NCI-H748 (cell line): ENCODE measurements at regions not wholly inside any gene's neighbourhood (a gene's known extent, or its start where the extent isn't known, plus 50 kb on each side); places are given as distances from the start of the nearest gene placed in this dataset.
"Not testable (repeated sequence)": the region's sequence is repeated elsewhere in the genome, so short reads cannot be mapped to it uniquely, and the experiment has no call there.

Experiments
- DNase-seq: peaks from one replicate; lab custom pipeline; 2025; ENCODE audit not compliant: unreplicated experiment; lab: John Stamatoyannopoulos, UW

DNA sequence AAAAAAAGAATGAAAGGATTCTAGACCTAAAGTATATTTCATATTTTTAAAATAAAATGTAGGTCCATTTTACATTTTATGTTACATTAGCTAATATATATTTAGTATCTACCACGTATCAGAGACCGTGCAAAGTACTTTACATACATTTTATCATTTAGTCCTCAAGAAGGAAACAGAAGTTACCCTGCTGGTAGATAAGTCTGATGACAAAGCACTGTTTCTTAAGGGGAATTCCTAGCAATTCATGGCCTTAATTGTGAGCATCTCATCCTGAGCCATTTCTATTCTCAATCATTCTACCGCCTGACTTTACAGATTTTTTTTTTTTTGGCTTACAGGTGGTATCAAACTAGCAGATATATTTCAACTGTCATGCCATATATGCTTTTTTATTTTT lies 367.7 kb downstream of the PRELID2 start:
- DNase-seq = no peak

- no peak for DNase-seq
Observed at GRCh38 chr5:145466533-145466932, 368.6 kb downstream of the PRELID2 start.

GRCh38 chr5:145465474-145466263 lies 369.5 kb downstream of the PRELID2 start:
- no peak for DNase-seq

GRCh38 chr5:145464171-145464570 lies 371.0 kb downstream of the PRELID2 start:
- no peak for DNase-seq

DNA sequence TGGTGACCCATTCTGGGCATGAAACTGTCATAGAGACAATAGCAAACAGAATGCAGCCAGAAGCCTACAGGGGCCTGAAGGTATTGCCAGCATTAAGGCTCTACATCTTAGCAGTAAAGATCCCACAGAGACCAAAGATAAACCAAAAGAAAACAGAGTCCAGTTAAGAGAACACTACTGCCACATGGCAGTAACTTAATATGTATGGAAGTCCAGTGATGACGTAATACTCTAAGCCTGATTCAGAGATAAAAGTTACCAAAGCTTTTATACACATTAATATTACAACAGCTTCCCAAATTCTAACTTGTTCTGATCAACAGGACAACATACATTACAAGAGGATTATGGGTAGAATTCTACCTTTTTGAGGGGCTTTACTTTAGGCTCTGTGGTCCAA lies 371.5 kb downstream of the PRELID2 start:
- no peak for DNase-seq

- no peak for DNase-seq
Observed at GRCh38 chr5:145462525-145462924, 372.6 kb downstream of the PRELID2 start.

DNA sequence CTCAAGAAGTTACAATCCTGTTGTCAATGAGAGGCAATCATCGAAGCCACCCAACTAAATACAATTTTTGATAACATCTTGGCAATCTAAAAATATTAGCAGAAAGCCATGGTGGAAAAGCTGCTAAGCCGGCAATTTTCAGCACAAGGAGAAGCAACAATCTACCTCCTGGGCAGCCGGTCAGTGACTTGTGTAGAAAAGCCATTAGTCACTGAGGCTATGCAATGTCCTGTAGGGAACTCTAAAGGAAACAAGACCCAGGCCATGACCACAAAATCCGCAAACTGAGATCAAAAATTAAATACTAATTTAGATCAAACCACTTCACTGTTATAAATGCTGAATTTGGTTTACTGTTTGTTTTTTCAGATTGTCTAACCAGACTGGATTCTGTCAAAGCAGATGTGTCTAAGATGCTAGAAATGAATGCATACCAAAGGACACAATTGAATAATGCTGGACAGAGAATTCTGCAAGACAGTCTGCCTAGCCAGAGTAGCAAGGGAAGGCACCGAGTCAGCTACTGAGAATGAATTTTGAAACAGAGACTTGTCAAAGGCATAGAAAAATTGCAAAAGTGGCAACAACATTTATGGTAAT lies 384.8 kb downstream of the PRELID2 start:
- no peak for DNase-seq

- no peak for DNase-seq
Observed at GRCh38 chr5:145449794-145450193, 385.3 kb downstream of the PRELID2 start.

DNA sequence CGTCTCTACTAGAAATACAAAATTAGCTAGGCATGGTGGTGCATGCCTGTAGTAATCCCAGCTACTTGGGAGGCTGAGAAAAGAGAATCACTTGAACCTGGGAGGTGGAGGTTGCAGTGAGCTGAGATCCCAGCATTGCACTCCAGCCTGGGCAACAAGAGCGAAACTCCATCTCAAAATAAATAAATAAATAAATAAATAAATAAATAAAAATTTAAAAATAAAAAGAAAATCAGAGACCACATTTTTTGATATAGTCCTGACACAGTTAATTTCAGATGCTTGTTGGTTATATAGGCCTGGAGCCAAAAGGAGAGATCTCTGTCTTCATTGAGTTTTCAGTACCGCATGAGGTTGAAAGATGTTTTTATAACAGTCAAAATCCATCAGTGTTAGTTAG lies 388.3 kb downstream of the PRELID2 start:
- DNase-seq = not testable (repeated sequence)

- DNase-seq = no peak
Observed at GRCh38 chr5:145446412-145446811, 388.7 kb downstream of the PRELID2 start.

- no peak for DNase-seq
Observed at GRCh38 chr5:145445027-145445426, 390.1 kb downstream of the PRELID2 start.

DNA sequence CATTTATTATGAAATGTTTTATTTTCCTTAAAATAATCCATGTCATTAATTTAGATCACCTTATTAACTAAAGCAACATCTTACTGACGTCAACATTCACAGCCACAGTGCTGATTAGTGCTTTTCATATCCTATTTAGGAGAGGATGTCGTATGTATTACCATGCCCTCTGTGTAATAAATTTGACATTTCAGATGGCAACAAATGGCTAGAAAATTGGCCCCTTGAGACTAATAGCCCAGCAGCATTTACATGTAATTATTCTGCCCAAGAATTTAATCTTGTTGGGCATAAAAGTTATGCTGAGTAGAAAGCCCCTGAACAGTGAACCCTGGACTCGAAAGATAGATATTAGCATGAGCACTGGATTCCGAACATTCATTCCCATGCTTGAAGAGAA lies 391.2 kb downstream of the PRELID2 start:
- DNase-seq = no peak

DNA sequence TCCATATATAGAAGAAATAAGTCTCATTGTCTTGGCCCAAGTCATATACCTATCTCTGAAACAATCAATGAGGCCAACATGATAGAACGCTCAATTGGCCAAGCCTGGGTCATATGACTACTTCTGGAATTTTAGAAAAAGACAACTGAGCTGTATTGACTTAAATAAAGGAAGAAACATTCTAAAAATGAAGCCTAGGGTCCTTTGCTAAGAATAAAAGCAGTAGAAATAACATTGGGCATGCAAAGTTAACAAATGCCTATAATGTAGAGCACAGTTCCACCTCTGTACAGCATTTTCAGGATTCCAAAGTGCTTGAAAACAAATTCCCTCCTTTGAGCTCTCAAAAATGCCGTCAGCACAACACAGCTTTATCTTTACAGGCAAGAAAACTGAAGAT lies 391.8 kb downstream of the PRELID2 start:
- DNase-seq = no peak

DNA sequence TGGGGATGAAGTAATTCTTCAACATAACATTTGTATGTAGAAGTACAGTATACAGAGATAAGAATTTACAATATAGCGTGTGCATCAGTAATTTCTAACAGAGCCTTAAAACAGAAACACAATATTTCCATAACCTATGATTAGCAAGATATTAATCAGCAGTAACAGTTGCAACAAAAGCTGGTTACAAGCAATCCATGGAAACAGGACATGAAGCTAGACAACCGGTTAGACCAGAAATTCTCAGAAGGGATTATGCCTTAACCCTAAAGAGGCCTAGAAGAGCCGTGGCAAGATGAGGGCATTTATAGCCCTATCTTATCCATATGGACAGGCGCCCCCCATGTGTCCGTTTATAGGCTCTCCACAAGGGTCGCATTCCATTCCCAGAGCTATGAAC lies 392.5 kb downstream of the PRELID2 start:
- not testable (repeated sequence) for DNase-seq

DNA sequence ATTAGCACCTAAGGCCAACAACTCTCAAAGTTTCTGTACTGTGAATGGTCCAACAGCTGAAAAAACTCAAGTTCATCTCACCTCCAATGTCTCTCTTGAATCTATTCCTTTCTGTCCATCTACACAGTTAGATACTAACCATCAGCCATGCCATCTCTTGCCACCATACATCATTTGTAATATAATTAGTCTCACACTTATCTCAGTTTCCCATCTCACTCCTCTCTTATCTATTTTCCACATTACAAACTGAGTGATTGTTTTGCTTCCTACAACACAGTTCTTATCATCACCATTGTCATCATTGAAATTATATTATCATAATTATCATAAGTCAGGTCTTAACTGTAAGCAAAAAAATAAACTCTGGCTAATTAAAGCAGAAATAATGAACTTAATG lies 393.9 kb downstream of the PRELID2 start:
- DNase-seq = no peak

DNA sequence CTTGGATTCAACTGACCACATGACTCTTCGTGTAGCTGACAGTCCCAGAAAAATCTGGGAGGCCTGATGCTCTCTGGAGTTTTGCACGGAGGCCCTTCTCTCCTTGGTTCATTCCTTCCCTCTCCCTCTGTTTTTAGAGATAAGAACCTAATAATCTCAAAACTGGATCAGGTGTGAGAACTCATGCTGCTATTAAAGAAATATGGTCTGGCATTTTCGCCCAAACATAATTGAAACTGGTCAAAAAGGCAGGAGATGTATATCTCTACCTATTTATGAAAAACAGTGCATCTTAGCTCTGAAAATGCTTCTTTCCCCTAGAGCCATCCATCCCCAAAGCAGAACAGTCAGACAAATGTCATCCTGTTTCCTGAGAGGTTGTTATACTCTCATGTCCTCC lies 397.5 kb downstream of the PRELID2 start:
- no peak for DNase-seq

DNA sequence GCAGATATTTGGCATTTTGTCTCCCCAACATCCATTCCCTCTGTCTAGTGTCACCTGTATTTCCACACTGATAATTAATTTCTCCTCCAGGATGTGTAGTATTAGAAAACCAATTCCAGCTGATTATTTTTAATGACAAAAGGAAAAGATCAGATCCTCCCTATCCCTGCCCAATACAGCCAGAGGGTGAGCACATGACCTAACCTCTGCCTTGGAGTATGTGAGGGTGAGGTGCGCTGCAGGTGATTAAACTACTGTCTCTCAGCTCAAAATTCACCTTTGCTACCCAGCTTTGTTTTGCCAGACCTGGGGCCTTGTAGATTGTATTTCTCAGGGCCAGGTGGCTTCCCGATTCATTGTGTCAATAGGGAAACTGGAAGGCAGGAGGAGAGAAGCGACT lies 402.1 kb downstream of the PRELID2 start:
- DNase-seq = peak; percentile 31

DNA sequence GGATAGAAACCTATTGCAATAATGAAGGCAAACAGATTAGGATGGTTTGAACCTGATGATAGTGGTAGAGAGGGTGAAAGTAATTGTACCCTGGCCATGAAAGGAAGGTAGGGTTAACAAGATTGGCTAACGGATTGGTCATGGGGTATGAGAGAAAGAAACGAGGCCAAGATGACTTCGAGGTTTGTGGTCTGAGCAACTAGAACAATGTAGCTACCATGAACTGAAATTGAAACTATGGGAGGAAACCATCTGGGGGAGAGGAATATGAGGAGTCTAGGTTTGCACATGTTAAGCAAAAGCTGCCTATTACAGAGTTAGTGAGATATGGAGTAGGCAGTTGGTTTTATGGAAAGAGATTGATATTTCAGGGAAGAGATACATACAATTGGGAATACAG lies 406.0 kb downstream of the PRELID2 start:
- DNase-seq = no peak

DNA sequence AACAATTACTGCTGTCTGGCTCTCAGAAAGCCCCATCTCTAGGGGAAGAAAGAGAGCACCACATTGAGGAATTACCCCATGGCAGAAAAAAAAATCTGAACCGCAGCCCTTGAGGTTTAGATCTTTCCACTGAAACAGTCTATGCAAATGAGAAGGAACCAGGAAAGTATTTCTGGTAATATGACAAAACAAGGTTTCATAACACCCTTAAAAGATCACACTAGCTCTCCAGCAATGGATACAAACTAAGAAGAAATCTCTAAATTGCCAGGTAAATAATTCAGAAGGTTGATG lies 427.1 kb downstream of the PRELID2 start:
- DNase-seq = no peak

DNA sequence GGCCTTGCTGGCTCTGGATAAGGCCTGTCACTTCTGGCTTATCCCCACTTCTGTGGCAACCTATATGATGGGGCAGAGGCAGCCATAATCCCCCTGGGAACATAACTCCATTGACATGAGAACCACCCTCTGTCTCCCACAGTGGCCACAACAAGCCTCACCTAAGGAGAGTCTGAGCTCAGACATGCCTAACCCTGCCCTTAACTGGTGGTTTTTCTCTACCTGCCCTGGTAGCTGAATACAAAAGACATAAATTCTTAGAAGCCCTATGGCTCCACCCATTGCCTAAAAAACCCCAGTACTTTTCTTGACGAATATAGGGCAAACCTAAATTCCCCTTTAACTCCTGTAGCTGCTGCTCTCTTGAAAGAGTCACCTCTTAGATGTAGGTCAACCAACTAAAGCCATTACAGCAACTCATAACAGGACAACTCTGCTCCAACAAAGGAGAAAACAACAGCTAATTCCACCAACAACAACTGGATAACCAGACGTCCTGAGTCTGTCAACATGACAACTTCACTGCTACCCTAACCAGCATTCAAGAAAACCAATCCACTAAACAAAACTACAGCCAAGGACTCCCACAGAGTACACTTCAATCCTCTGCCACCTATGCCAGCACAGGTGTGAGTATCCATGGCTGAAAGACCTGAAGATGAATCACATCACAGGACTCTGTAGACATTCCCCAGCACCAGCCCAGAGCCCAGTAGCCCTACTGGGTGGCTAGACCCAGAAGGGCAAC lies 427.7 kb downstream of the PRELID2 start:
- no peak for DNase-seq

GRCh38 chr5:145403992-145404391 lies 431.1 kb downstream of the PRELID2 start:
- no peak for DNase-seq

GRCh38 chr5:145396888-145397287 lies 438.3 kb downstream of the PRELID2 start:
- DNase-seq = no peak
